NCI-H2171 treated with DMSO at 0.1 percent for 48 hours (cell line): ENCODE measurements at regions not wholly inside any gene's neighbourhood (a gene's known extent, or its start where the extent isn't known, plus 50 kb on each side); places are given as distances from the start of the nearest gene placed in this dataset.
"Not testable (repeated sequence)": the region's sequence is repeated elsewhere in the genome, so short reads cannot be mapped to it uniquely, and the experiment has no call there.

Source experiments
- DNase-seq: peaks from one replicate; lab custom pipeline; 2025; lab: John Stamatoyannopoulos, UW

DNA sequence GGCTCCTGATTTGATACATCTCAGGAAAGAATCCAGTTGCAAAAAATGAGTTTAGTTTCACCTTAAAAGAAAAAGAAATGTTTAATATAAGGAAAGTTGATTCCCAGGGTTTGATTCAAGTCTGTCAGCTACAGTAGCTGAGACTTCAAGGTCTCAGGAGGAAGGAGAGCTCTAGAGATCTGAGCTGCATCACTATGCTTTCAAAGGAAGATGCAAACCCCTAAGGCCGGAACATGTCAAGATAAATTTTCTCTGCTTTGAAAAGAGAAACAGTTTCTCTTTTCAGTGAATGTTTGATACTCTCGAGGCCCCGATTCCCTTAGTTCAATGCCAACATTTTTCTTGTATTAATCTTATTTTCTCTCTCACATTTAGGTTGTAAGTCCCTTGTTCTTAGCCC is 128.6 kb downstream of the RGPD3 start:
- no peak for DNase-seq

DNA sequence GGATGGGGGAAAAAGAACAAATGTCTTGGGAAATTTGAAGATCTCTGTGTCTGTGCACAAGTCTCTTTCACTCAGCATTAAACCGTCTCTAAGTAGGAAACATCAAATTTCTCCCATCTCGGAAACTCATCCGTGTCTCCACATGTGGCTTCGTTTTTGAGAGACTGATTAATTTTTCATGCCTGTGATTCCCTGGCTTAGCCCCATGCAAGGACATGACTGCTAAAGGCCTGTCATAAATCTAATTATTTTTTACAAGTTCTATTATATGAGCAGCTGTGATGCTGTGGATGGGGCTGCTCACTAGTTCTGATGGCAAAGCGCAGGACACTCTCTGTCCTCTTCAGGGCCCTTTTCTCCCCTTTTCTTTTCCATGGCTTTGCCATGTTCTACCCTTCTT is 129.1 kb downstream of the RGPD3 start:
- no peak for DNase-seq

DNA sequence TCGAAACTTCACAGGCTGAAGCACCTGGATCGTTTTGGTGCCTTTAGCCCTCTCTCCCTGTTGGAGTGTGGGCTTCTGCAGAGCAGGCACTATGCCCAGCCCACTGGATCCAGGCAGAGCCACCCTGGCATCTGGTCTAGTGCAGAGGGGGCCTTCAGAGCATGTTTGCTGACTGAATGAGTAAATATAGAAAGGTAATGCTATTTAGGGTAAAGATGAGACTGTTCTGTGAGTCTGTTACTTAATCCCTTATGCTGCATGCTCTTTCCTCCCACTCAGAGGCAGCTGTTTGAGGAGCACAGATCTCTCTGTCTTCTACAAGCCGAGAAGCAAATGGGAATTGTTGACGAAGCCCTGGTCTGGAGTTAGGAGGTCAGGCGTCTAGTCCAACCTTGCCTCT is 130.2 kb downstream of the RGPD3 start:
- DNase-seq: peak; percentile 30

DNA sequence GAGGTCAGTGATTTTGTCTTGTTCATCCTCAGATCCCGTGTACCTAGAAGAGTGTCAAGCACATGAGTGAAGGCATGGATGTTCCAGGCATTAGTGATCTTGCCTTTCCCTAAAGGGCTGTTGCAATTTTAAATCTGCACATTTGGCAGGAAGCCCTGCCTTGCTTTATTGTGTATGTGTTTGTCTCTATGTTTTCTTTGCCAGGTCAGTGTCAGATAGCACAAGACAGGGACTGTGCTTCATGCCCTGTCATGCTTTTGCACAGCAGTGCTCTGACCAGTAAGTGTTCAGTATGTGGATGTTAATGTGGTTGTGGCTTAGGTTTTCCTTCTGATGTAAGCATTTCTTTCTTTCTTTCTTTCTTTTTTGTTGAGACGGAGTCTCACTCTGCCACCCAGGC is 131.5 kb downstream of the RGPD3 start:
- DNase-seq: no peak

DNA sequence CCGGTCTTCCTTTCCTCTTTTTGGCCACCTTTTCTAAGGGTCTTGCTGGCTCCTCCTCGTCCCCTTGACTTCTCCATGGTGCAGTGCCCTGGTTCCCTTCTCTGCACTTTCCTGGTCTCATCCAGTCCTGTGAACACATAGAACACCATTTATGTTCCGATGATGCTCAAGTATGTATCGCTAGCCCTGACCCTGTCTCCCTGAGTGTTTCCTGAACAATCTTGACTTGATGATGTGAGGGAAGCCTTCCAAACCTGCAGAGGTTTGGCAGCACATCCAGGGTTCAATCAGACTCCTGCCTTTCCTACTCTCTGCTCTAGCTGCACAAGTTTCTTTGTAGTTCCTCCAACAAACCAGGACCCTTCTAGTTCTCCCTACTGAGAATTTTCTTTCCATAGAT is 132.1 kb downstream of the RGPD3 start:
- DNase-seq: no peak

DNA sequence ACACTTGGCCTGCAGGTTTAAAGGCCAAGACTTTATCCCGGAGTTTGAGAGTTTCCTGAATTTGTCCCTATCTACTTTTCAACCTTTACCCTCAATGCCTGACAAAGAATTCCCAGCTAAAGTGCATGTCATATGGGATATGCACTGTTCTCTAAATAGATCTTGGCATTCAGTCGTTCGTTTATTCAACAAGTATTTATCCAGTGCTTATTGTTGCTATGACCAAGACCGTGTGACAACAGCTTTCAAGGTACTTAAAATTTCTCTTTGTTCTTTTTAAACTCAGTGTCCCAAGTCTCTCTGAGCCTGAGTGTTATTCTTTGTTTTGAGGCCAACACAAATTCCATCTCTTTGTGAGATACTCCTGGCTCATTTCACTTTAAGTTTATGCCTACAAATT is 133.4 kb downstream of the RGPD3 start:
- no peak for DNase-seq

DNA sequence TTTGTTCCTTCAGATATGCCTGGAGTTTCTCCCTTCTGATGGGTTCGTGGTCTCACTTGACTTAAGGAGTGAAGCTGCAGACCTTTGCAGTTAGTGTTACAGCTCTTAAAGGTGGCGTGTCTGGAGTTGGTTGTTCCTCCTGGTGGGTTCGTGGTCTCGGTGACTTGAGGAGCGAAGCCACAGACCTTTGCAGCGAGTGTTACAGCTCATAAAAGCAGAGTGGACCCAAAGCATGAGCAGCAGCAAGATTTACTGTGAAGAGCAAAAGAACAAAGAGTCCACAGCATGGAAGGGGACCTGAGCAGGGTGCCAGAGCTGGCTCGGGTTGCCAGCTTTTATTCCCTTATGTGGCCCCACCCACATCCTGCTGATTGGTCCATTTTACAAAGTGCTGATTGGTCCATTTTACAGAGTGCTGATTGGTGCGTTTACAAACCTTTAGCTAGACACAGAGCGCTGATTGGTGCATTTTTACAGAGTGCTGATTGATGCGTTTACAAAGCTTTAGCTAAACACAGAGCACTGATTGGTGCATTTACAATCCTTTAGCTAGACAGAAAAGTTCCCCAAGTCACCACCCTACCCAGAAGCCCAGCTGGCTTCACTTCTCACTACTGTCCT is 134.8 kb downstream of the RGPD3 start:
- not testable (repeated sequence) for DNase-seq

DNA sequence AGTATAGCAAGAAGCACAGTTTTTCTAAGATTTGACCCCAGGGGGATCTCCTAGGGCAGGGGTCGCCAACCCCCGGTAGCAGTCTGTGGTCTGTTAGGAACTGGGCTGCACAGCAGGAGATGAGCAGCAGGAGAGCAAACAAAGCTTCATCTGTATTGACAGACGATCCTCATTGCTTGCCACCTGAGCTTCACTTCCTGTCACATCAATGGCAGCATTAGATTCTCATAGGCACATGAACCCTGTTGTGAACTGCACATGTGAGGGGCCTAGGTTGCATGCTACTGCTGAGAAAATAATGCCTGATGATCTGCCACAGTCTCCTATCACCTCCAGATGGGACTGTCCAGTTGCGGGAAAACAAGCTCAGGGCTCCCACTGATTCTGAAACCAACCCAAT is 136.2 kb downstream of the RGPD3 start:
- DNase-seq: peak; percentile 52

DNA sequence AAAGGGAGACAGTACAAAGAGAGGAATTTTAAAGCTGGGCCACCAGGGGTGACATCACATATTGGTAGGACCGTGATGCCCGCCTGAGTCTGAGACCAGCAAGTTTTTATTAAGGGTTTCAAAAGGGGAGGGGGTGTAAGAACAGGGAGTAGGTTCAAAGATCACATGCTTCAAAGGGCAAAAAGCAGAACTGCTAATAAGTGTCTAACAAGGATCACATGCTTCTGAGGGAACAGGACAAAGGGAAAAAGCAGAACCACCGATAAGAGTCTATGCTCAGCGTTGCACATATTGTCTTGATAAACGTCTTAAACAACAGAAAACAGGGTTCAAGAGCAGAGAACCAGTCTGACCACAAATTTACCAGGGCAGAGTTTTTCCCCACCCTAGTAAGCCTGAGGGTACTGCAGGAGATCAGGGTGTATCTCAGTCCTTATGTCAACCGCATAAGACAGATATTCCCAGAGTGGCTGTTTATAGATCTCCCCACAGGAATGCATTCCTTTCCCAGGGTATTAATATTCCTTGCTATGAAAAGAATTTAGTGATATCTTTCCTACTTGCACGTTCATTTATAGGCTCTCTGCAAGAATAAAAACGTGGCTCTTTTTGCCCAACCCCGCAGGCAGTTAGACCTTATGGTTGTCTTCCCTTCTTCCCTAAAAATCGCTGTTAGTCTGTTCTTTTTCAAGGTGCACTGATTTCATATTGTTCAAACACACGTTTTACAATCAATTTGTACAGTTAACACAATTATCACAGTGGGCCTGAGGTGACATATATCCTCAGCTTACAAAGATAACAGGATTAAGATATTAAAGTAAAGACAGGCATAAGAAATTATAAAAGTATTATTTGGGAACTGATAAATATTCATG is 136.5 kb upstream of the UXS1 start:
- not testable (repeated sequence) for DNase-seq

DNA sequence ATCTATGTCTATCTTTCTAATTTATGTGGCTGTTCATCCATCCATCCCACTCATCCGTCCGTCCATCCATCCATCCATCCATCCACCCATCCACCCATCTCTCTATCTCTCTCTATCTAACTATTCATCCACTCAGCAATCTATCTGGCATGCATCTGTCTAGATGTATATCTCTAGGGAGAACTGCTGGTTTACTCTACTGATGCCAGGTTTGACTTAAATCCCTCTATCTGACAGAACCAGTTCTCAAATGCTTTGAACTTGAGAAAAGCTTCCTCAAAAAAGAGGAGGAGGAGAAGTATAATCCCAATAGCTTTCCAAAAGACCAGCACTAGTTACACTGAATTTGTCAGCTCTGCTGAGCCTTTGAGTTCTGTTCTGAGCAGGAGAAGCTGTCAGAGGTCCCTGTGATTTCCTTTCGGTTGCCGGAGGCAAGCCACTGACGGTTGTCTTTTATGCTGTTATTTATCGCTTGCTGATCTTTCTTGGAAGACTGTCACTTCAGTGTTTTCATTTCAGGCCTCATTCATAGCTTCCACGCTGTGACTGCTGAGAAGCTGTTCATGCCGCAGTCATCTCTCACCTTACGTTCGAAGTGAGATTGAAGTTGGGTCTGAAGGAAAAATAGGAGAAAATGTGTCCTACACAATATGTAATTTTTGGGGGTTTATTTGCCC is 129.4 kb upstream of the UXS1 start:
- DNase-seq: no peak

DNA sequence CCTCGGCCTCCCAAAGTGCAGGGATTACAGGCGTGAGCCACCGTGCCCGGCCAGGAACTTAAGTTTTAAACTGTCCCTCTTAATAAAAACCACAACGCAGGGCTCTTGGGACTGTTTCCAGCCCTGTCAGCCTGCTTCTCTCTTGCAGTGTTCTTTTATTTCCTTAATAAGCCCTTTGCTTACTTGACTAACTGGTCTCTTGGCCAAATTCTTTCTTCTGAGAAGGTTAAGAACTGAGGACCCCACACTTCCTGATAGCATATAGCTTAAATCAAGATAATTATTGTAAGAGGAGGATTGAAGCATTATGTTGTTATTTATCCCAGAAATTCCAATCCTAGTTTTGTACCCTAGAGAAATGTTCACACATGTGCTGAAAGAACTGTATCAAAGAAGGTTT is 128.2 kb upstream of the UXS1 start:
- no peak for DNase-seq

DNA sequence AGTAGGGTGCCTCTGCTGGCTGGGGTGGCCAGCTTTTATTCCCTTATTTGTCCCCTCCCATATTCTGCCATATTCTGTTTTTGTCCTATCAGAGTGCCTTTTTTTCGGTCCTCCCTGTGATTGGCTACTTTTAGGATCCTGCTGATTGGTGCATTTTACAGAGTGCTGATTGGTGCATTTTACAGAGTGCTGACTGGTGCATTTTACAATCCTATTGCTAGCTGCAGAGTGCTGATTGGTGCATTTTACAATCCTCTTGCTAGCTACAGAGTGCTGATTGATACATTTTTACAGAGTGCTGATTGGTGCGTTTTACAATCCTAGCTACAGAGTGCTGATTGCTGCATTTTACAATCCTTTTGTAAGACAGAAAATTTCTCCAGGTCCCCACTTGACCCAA is 126.3 kb upstream of the UXS1 start:
- DNase-seq: not testable (repeated sequence)

DNA sequence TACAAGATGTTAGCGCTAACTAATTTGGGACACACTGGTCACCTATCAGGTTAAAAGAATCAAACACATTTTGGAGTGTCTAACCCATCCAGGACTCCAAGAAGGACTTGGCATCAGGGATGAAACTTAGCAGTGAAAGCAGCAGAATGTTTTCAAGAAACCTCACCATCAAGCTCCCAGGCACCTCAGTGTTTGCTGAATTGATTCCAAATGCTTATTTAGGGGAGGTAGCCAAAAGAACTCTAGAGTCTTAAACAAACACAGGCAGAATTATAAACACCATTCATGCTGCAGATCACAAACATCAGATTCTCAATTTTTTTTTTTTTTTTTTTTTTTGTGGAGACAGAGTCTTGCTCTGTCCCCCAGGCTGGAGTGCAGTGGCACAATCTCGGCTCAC is 122.8 kb upstream of the UXS1 start:
- no peak for DNase-seq

DNA sequence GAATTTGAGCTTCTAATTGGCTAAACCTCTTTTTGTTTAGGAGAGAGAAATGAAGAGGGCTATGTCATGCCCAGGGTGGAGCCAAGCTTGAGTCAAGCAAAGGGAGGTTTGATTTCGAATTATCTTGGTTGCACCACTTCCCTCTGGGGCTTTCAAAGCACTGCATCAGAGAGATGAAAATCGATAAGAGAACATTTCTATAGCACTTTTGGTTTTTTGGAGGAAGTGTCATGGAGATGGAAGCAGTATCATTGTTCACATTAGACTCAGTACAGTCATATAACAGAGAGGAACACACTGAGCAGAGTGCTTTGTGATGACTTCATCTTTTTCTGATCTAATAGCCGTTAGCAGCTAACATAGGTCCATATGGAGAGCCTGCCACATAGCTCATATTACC is 120.3 kb upstream of the UXS1 start:
- peak; percentile 83 for DNase-seq

DNA sequence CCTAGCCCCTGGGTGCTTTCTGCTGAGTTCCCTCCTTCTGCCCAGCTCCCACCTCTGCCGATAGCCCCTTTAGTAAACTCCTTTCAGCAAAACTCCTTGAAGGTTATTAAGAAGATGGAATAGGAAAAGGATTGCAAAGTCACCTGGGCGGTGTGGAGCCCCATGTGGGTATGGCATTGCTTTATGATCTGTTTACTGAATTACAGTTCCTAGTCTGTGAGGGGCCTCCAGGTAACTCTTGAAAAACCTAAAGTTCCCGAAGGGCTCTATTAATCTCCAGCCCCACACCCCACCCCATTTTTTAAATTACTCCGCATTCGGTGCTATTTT is 116.9 kb upstream of the UXS1 start:
- DNase-seq: no peak

DNA sequence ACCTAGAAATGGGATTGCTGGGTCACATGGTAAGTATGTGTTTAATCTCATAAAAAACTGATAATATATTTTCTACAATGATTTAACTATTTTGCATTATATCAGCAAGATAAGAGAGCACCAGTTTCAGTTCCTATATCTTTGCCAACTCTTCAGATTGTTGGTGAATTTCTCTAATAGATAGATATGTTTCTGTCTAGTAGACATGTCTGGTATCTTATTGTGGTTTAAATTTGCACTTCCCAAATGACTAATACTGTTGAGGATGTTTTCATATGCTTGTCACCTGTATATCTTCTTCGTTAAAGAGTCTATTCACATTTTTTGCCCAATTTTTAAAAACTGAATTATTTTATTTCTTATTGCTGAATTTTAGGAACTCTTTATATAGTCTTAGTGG is 113.8 kb upstream of the UXS1 start:
- no peak for DNase-seq

DNA sequence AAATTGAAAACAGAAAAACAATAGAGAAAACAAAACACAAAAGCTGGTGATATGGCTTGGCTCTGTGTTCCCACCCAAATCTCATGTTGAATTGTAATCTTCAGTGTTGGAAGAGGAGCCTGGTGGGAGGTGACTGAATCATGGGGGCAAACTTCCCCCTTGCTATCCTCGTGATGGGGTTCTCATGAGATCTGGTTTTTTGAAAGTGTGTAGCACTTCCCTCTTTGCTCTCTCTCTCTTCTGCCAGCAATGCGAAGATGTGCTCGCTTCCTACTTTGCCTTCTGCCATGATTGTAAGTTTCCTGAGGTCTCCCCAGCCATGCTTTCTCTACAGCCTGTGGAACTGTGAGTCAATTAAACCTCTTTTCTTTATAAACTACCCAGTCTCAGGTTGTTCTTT is 112.3 kb upstream of the UXS1 start:
- no peak for DNase-seq

DNA sequence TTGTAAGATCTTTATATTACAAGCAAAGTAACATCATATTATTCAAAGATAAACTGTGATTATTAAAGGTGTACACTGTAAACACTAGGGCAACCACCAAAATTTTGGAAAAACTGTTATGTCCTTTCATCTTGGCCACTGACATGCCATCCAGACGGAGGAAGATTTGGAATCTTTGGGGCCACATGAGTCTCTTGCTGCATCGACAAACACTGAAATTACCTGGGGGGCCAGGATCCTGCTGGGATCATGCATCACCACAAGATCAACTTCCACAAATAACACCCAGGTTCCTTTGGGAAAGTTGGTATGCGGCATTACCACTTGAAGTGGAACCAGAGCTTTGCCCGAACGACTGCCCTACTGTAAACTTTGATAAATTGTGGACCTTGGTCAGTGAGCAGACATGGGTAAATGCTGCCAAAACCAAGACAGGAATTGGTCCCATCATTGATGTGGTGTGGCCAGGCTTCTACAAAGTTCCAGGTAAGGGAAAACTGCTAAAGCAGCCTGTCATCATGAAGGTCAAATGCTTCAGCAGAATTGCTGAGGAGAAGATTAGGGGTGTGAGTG is 110.6 kb upstream of the UXS1 start:
- no peak for DNase-seq

DNA sequence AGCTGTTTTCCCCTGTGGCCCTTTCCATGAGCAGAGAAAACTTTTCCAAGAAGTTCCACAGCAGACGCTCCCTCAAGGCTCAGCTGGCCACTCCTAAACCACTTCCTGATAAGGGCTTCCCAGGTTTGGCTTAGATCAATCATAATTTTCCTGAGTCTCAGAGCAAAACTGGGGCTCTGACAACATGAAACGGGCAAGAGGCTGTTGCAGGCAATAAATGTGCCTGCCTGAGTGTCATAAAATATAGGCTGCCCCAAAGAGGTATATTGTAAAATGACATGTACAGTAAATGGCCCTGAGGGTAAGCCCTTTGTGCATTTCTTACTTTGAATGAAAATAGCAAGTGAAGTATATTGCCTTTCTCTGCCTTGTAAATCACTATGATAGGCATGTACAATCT is 105.6 kb upstream of the UXS1 start:
- no peak for DNase-seq

DNA sequence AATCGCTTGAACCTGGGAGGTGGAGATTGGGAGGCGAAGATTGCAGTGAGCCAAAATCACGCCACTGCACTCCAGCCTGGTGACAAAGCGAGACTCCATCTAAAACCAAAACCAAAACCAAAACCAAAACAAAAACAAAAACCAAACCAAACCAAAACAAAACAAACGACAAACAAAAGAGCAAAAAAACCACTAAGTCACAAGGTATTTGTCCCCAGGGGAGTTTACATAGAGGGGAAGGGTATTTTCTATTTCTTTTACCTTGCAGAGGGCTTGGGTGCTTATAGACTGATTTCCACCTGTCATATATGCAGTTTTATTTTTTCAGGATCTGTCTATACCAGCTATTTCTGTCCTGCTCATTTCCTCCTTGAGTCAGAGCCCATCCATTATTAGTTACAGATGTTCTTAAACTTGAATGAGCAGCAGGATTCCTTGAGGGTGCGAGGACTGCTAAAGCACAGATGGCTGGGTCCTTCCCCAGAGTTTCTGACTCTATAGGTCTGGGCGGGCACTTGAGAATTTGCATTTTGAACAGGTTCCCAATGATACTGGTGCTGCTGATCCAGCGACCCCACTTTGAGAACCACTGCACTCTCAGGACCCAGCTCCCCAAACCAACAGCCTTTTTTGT is 102.2 kb upstream of the UXS1 start:
- DNase-seq: peak; percentile 2

DNA sequence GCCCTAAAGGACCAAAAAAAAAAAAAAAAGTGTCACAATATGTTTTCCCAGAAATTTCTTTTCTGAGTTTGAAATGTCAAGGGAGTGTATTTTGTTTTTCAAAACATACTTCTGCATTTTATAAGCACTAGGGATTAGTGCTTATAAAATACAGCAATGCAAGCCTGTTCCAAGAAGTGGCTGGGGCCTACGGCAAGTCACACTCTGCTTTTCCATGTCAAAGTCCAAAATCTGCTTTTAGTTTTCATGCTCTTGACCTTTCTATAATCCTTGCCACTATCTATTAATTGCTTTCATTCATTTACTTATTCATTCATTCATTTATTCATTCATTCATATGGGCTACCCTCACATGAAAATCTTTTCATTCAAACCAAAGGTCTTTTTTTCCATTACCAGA is 100.1 kb upstream of the UXS1 start:
- no peak for DNase-seq

DNA sequence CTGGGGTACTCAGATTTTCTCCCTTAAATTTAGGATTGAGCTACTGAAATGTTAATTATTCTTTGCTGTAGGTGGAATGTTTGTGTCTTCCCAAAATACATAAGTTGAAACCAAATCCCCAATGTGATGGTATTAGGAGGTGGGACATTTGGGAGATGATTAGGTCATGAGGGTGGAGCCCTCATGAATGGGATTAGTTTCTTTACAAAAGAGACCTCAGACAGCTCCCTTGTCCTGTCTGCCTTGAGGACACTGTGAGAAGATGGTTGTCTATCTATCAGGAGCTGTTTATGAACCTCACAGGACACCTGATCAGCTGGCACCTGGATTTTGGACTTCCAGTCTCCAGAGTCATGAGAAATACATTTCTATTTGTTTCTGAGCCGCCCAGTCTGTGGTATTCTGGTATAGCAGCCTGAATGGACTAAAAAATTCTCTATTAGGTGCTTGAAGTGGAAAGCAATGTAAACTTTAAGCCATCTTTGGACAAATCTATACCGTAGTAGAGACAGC is 99.2 kb upstream of the UXS1 start:
- DNase-seq: no peak
